Esophagus muscularis mucosa (tissue), 3 donors: ENCODE measurements at regions not wholly inside any gene's neighbourhood (a gene's known extent, or its start where the extent isn't known, plus 50 kb on each side); places are given as distances from the start of the nearest gene placed in this dataset.

Experiments
- CTCF ChIP-seq, 3 experiments: fragments of 200-600 bp in 2 of 3; fragments of 450-650 bp in 1 of 3; sonication (generic) in 2 of 3; IDR thresholded peaks; one replicate each; pipeline ENCODE4 v1.5.1; 2017 to 2019; ENCODE audit warnings: antibody characterized with exemption in 3 of 3, mild to moderate bottlenecking in 2 of 3, moderate library complexity in 1 of 3
- POLR2A ChIP-seq: fragments of 450-650 bp; IDR thresholded peaks from one replicate; pipeline ENCODE4 v1.6.1; 2017; ENCODE audit warnings: antibody characterized with exemption, moderate library complexity, mild to moderate bottlenecking, low read depth
- POLR2AphosphoS5 ChIP-seq, 2 donors: sonication (generic); formaldehyde crosslinking; IDR thresholded peaks; one replicate each; pipeline ENCODE4 v1.6.1; 2017; ENCODE audit warnings: antibody characterized with exemption in 2 of 2

GRCh38 chr17:33438578-33438977 lies 145.5 kb upstream of the ASIC2 start:
- TF ChIP-seq POLR2A (no peak), CTCF (IDR thresholded peaks at IDR 0.05) (no peak), POLR2AphosphoS5 (IDR thresholded peaks at IDR 0.05) (no peak)
